Muscle layer of colon (tissue), 2 donors: ENCODE measurements at regions not wholly inside any gene's neighbourhood (a gene's known extent, or its start where the extent isn't known, plus 50 kb on each side); places are given as distances from the start of the nearest gene placed in this dataset.

Source experiments
- H3K27ac ChIP-seq: one replicate; pipeline ENCODE4 v1.7.0; 2013; ENCODE audit warnings: low read depth, mild to moderate bottlenecking, low read length, moderate library complexity
- H3K27me3 ChIP-seq, 2 donors: one replicate each; pipeline ENCODE4 v1.7.0; 2013; ENCODE audit warnings: low read length in 2 of 2, mild to moderate bottlenecking in 2 of 2; ENCODE audit not compliant: insufficient read depth in 2 of 2, control insufficient read depth in 1 of 2
- H3K36me3 ChIP-seq: one replicate; pipeline ENCODE4 v1.7.0; 2013; ENCODE audit warnings: mild to moderate bottlenecking, low read length; ENCODE audit not compliant: insufficient read depth
- H3K4me1 ChIP-seq: one replicate; pipeline ENCODE4 v1.7.0; 2013; ENCODE audit warnings: mild to moderate bottlenecking, low read length; ENCODE audit not compliant: insufficient read depth
- H3K4me3 ChIP-seq, 2 donors: one replicate each; pipeline ENCODE4 v1.7.0; 2013; ENCODE audit warnings: low read length in 2 of 2, low read depth in 1 of 2, mild to moderate bottlenecking in 1 of 2, moderate library complexity in 1 of 2
- H3K9ac ChIP-seq: one replicate; pipeline ENCODE4 v1.7.0; 2013; ENCODE audit warnings: low read length
- H3K9me3 ChIP-seq: one replicate; pipeline ENCODE4 v1.7.0; 2013; ENCODE audit warnings: mild to moderate bottlenecking, low read length
- donor health status: abdominal sarcoma.
- donor health status: Adenocarcinoma of cecum.

DNA sequence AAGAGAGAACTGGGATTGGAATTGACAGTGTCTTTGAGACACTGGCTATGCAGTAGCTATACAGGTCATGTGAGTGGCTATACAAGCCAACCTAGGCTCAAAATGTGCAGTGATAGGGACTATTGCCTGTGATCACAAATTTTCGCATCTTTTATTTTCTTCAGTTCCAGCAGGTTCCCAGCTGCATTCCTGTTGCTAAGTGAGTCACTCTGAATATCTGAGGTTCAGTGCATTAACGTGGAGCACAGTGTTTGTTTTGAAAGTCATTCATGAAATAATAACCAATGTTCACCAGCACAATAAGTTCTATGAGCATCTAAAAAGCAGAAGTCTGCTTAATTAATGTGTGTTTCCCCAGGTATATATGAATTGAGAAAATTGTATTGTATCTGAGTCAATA is 1236.0 kb upstream of the CELF2 start:
- Histone ChIP-seq H3K4me1 (no peaks in the 10 kb centered on the region), H3K9me3 (no peaks in the 10 kb centered on the region), H3K36me3 (no peaks in the 10 kb centered on the region), H3K27me3 (no peaks in the 10 kb centered on the region), H3K4me3 (no peak overlapping the region), H3K9ac (no peak overlapping the region), H3K27ac (no peak overlapping the region)

DNA sequence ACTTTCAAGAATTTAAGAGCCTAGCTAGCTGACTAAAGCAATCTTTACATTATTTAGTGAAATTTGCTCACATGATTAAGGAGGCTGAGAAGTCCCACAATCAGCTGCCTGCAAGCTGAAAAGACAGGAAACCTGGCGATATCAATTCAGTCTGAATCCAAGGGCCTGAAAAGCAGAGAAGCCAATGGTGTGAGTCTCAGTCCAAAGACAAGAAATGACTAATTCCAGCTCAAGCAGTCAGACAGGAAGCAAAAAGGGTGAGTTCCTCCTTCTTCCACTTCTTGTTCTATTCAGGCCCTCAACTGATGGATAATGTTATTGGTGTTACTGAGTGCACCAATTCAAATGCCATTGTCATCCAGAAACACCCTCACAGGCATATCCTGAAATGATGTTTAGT is 1231.6 kb upstream of the CELF2 start:
- H3K4me1 ChIP-seq, result no peaks in the 10 kb centered on the region
- H3K27me3 ChIP-seq, result no peaks in the 10 kb centered on the region
- no peak overlapping the region for H3K27ac ChIP-seq
- no peaks in the 10 kb centered on the region for H3K36me3 ChIP-seq
- no peak overlapping the region for H3K9ac ChIP-seq
- H3K9me3 ChIP-seq, result no peaks in the 10 kb centered on the region
- no peak overlapping the region for H3K4me3 ChIP-seq

DNA sequence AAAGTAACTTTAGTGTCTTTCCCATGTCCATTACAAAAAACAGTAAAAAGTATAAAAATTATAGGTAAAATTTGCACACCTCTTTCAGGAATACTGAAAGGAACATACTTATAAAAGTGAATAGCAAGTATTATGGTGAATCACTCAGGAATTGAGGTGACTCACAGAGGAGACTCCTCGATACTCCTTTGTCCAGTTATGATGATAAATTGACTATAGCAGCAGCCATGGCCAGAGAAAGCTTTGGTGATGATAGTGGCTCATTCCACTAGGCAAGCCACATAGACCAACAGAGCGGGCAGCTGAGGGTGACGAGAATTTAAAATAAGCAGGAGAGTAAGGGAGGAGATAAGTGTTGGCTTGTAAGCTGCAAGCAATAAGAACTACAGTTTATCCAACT is 1231.1 kb upstream of the CELF2 start:
- Histone ChIP-seq H3K9ac (no peak overlapping the region), H3K9me3 (no peaks in the 10 kb centered on the region), H3K36me3 (no peaks in the 10 kb centered on the region), H3K4me3 (no peak overlapping the region), H3K27ac (no peak overlapping the region), H3K4me1 (no peaks in the 10 kb centered on the region), H3K27me3 (no peaks in the 10 kb centered on the region)

DNA sequence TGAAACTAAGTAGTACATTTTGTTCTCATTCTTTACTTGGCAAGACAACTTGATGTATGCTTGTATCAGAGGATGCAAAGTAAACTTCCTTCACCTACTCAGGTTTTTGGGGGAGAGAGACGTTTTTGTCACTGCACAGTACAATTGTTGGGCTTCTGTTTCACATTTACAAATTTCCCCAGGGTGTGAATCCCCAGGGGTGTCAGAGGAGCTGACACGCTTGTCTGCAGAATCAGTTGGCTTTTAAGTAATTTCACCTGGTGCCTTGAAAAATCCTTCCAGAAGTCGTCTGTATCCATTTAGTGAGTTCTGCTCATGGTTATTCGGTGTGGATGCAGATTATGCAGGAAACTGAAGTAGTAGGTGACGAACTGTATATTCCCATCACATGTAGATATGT is 1227.7 kb upstream of the CELF2 start:
- Histone ChIP-seq H3K4me1 (no peaks in the 10 kb centered on the region), H3K4me3 (no peak overlapping the region), H3K9me3 (no peaks in the 10 kb centered on the region), H3K27ac (no peak overlapping the region), H3K9ac (no peak overlapping the region), H3K27me3 (no peaks in the 10 kb centered on the region), H3K36me3 (no peaks in the 10 kb centered on the region)

DNA sequence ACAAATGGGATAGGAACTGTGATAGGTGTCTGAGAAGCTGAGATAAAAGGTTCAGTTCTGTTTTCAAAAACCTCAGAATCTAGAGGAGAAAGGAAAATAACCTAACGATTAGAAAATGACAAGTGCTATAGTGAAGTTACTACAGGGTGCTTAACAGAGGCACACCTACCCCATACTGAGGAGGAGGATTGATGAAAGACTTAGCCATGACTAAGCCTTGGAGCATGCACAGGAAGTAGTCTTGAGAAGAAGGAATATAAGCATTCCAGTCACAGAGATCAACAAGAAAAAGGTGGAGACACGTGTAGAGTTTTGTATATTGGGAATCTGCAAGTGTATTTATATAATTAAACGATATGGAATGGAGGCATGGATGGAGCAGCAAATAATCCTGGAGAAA is 1225.5 kb upstream of the CELF2 start:
- Histone ChIP-seq H3K27me3 (no peaks in the 10 kb centered on the region), H3K9ac (no peak overlapping the region), H3K9me3 (no peaks in the 10 kb centered on the region), H3K4me3 (no peak overlapping the region), H3K36me3 (no peaks in the 10 kb centered on the region), H3K4me1 (peaks cover 8% of the 10 kb centered on the region), H3K27ac (no peak overlapping the region)

DNA sequence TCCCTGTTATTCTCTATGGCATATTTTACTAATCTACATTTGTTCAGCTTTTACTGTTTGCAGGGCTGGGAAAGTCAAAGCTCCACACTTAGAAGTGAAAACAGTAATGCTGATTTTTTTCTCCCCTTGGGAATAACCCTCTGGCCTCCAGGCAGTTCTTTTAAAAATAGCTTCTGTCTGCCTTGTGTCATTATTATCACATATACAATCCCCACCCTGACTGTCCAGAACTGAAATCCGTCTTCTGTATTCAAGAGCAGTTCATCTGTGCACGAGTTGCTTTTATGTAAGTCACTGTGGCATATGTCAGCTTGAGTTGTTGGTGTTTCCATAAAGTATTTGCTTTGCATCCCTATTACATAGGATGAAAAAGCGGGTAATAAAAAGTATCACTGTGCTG is 1221.1 kb upstream of the CELF2 start:
- Histone ChIP-seq H3K9ac (no peak overlapping the region), H3K4me1 (peaks cover 8% of the 10 kb centered on the region), H3K27me3 (no peaks in the 10 kb centered on the region), H3K9me3 (no peaks in the 10 kb centered on the region), H3K27ac (no peak overlapping the region), H3K36me3 (no peaks in the 10 kb centered on the region), H3K4me3 (no peak overlapping the region)

DNA sequence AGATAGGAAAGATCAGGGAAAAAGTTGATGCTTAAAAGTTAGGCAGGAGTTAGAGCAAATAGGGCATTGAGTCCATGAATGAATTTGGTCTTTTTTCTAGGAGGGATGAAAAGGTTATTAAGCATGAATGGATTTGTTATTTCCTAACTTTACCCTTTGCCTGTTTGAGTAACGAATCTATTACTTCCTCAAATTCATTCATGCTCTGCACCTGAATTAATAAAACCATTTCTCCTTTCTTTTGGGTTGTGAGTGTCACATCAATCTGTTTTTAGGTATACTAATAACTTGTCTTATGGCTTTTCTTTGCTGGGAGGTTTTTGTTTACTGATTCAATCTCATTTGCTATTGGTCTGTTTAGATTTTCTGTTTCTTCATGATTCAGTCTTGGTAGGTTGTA is 1217.7 kb upstream of the CELF2 start:
- Histone ChIP-seq H3K4me1 (peaks cover 8% of the 10 kb centered on the region), H3K36me3 (no peaks in the 10 kb centered on the region), H3K27ac (no peak overlapping the region), H3K4me3 (no peak overlapping the region), H3K9ac (no peak overlapping the region), H3K27me3 (no peaks in the 10 kb centered on the region), H3K9me3 (no peaks in the 10 kb centered on the region)

DNA sequence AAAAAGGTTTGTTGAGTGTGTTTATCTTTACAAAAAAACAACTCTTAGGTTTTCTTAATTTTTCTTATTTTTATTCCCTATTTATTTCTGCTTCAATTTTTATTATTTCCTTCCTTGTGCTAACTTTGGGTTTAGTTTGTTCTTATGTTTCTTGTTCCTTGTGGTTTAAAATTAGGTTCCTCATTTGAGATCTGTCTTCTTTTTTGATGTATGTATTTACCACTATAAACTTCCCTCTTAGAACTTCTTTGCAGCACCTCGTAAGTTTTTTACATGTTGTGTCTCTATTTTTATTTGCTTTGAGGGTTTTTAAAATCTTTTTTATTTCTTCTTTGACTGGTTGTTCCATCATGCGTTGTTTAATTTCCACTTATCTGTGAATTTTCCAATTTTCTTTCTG is 1217.1 kb upstream of the CELF2 start:
- H3K9ac ChIP-seq, result no peak overlapping the region
- H3K9me3 ChIP-seq, result no peaks in the 10 kb centered on the region
- H3K4me1 ChIP-seq, result peaks cover 8% of the 10 kb centered on the region
- no peak overlapping the region for H3K27ac ChIP-seq
- H3K36me3 ChIP-seq, result no peaks in the 10 kb centered on the region
- no peaks in the 10 kb centered on the region for H3K27me3 ChIP-seq
- H3K4me3 ChIP-seq, result no peak overlapping the region

DNA sequence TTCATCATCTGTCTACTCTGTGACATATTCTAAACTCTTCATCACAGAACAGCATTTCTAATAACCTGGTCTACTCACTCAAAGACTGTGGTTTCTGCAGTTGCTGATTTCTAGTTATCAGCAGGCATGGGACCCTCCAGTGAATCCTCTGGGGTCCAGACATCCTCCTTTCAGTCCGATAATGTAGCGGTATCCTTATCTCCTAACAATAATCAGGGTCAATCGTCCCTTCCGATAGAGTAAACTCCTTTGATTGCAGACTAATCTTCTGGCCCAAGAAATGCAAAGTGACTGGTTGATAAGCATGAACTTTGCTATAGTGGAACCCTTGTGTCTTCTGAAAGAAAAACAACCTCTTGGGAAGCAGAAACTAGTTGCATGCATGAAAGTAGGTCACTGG is 1209.8 kb upstream of the CELF2 start:
- Histone ChIP-seq H3K4me1 (no peaks in the 10 kb centered on the region), H3K27me3 (no peaks in the 10 kb centered on the region), H3K27ac (no peak overlapping the region), H3K36me3 (no peaks in the 10 kb centered on the region), H3K4me3 (no peak overlapping the region), H3K9me3 (no peaks in the 10 kb centered on the region), H3K9ac (no peak overlapping the region)

DNA sequence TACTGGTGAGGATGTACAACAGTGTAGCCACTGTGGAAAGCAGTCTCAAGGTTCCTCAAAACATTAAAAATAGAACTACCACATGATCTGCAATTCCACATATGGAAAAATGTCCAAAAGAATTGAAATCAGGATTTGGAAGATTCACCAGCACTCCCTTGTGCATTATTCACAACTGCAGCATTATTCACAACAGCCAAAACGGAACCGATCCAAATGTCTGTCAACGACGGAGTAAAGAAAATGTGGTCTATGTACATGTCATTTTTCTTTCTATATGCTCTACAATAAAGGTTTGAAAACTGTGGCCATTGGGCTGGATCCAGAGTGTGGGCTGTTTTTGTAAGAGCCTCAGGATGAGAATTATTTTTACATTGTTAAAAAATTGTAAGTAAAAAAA is 1206.1 kb upstream of the CELF2 start:
- Histone ChIP-seq H3K4me1 (no peaks in the 10 kb centered on the region), H3K4me3 (no peak overlapping the region), H3K27me3 (no peaks in the 10 kb centered on the region), H3K36me3 (no peaks in the 10 kb centered on the region), H3K9ac (no peak overlapping the region), H3K27ac (no peak overlapping the region), H3K9me3 (no peaks in the 10 kb centered on the region)

DNA sequence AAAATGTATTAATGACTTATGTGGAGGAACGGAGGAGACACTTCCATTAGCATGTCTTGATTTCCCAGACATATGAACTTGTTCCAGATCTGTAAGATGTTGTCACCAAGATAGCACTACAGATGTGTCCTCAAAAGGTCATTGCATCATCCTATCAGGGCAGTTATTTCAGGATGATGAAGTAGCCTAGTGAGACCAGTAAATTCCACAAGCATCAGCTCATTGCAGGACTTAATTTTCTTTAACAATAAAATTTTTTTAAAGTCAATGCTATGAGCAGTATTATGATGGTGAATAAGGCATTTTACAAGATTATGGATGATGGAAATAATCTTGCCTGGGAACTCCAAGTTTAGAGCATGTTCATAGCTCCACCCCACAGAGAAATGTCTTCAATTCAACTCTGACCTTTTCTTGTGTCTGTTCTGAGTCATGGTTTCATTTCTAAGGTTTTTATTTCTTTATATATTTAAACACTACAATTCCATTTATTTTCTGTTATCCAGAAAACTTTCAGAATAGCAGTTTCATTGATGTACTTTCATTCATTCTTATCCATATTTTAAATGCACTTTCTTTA is 1203.3 kb upstream of the CELF2 start:
- Histone ChIP-seq H3K9me3 (no peaks in the 10 kb centered on the region), H3K9ac (no peak overlapping the region), H3K4me1 (no peaks in the 10 kb centered on the region), H3K27ac (no peak overlapping the region), H3K36me3 (no peaks in the 10 kb centered on the region), H3K4me3 (no peak overlapping the region), H3K27me3 (no peaks in the 10 kb centered on the region)

DNA sequence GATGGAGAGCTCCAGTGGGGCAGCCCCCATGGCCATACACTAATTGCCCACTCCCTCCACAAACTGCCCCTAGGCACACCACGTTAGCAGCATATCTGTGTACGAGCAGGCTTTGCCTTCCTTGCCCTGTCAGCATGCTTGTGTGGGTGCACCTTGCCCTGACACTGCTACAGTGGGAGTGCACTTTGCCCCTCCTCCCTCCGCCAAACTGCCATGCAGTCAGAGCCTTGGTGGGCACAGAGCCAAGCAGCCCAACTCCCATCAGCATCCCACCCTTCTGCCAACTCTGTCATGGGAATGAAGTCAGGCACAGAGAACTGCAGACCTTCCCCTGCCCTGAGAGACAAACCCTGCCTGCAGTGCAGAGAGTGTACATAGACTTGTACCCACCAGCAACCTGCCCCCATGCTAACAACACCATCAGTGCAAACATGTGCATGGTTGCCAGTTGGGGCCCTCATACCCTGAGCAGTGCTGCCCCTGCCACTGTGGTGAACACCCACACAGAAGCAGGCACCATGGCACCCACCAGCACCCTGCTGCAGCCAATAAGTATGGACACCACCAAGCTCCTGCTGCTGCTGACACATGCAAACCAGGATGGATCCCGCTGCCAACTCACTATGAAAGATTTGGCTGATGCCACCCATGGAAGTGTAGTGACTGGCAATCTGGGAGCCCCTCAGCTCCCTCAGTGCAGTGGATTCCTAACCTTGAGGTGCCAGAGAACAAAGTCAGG is 1197.7 kb upstream of the CELF2 start:
- H3K27ac ChIP-seq, result no peak overlapping the region
- no peaks in the 10 kb centered on the region for H3K9me3 ChIP-seq
- H3K4me1 ChIP-seq, result no peaks in the 10 kb centered on the region
- H3K4me3 ChIP-seq, result no peak overlapping the region
- no peaks in the 10 kb centered on the region for H3K36me3 ChIP-seq
- no peak overlapping the region for H3K9ac ChIP-seq
- H3K27me3 ChIP-seq, result no peaks in the 10 kb centered on the region
